ENCODE measurements at regions not wholly inside any gene's neighbourhood (a gene's known extent, or its start where the extent isn't known, plus 50 kb on each side); places are given as distances from the start of the nearest gene placed in this dataset.
A peak's percentile ranks its signal among the peaks of the same experiment; 100 is the strongest.
"Not testable (repeated sequence)": the region's sequence is repeated elsewhere in the genome, so short reads cannot be mapped to it uniquely, and the experiment has no call there.

GRCh38 chr17:30682280-30682679 is 142.2 kb downstream of the CRLF3 start:
- DNase-seq: not testable (repeated sequence)

- DNase-seq: not testable (repeated sequence)
These were observed 143.8 kb downstream of the CRLF3 start for GRCh38 chr17:30680681-30681080.

GRCh38 chr17:30677550-30678249 is 146.8 kb downstream of the CRLF3 start:
- DNase-seq: no peak

GRCh38 chr17:30675777-30676492 is 148.6 kb downstream of the CRLF3 start:
- not testable (repeated sequence) for DNase-seq

- not testable (repeated sequence) for DNase-seq
These were observed 155.3 kb downstream of the CRLF3 start for GRCh38 chr17:30669217-30669649.

GRCh38 chr17:30668360-30669181 is 155.9 kb downstream of the CRLF3 start:
- DNase-seq: not testable (repeated sequence)

- DNase-seq: peak in 1 of 2 donors; percentile 64
These were observed 156.7 kb downstream of the CRLF3 start for GRCh38 chr17:30667657-30668359.

- not testable (repeated sequence) for DNase-seq
These were observed 157.4 kb downstream of the CRLF3 start for GRCh38 chr17:30666838-30667656.

GRCh38 chr17:30663727-30664455 is 160.6 kb downstream of the CRLF3 start:
- not testable (repeated sequence) for DNase-seq

GRCh38 chr17:30657148-30657547 is 167.3 kb downstream of the CRLF3 start:
- not testable (repeated sequence) for DNase-seq

- not testable (repeated sequence) for DNase-seq
These were observed 171.5 kb downstream of the CRLF3 start for GRCh38 chr17:30653038-30653437.

GRCh38 chr17:30650149-30650548 is 172.9 kb downstream of the GOSR1 start:
- DNase-seq: not testable (repeated sequence)

- not testable (repeated sequence) for DNase-seq
These were observed 170.9 kb downstream of the GOSR1 start for GRCh38 chr17:30648015-30648620.

- DNase-seq: not testable (repeated sequence)
These were observed 168.7 kb downstream of the GOSR1 start for GRCh38 chr17:30645875-30646274.

- DNase-seq: not testable (repeated sequence)
These were observed 167.5 kb downstream of the GOSR1 start for GRCh38 chr17:30644713-30645112.

GRCh38 chr17:30644287-30644686 is 167.1 kb downstream of the GOSR1 start:
- not testable (repeated sequence) for DNase-seq

- not testable (repeated sequence) for DNase-seq
These were observed 164.2 kb downstream of the GOSR1 start for GRCh38 chr17:30641428-30641827.

GRCh38 chr17:30639391-30639790 is 162.2 kb downstream of the GOSR1 start:
- not testable (repeated sequence) for DNase-seq

- DNase-seq: not testable (repeated sequence)
These were observed 161.8 kb downstream of the GOSR1 start for GRCh38 chr17:30638968-30639367.

- not testable (repeated sequence) for DNase-seq
These were observed 154.4 kb downstream of the GOSR1 start for GRCh38 chr17:30631651-30632050.
